ENCODE measurements at regions not wholly inside any gene's neighbourhood (a gene's known extent, or its start where the extent isn't known, plus 50 kb on each side); places are given as distances from the start of the nearest gene placed in this dataset.

- in situ Hi-C loops (cut with MboI) (no loop called here), intact Hi-C loops (cut with micrococcal nuclease; ENCODE audit: unreplicated experiment) (no loop called here)
- Histone ChIP-seq H3K9ac (ENCODE audit: control insufficient read depth, insufficient read depth, low read length) (no peak overlapping the region), H3K27ac (ENCODE audit: control insufficient read depth, insufficient read depth) (no peak overlapping the region), H3K4me2 (ENCODE audit: control insufficient read depth, insufficient read depth) (no peak overlapping the region), H2AFZ (ENCODE audit: control insufficient read depth, low read depth, low read length) (no peak overlapping the region), H4K20me1 (ENCODE audit: control insufficient read depth, insufficient read depth) (peaks cover 4% of the 10 kb centered on the region; the same call in 1 of the 2 replicates), H3K4me3 (no peak overlapping the region), H3K79me2 (ENCODE audit: control insufficient read depth, insufficient read depth, low read length) (no peaks in the 10 kb centered on the region), H3K36me3 (ENCODE audit: control insufficient read depth in 2 of 2, insufficient read depth in 2 of 2, low read length in 1 of 2) (peaks cover 12 to 22% of the 10 kb centered on the region in 2 experiments; a peak in 3 of 4 replicates), H3K9me3 (replicated peaks; ENCODE audit: control insufficient read depth, insufficient read depth, low read length) (no peaks in the 10 kb centered on the region), H3K27me3 (replicated peaks in 1 of 2; ENCODE audit: control insufficient read depth in 2 of 2, insufficient read depth in 2 of 2, low read length in 1 of 2) (no peaks in the 10 kb centered on the region), H3K4me1 (ENCODE audit: control insufficient read depth, insufficient read depth, low read length) (no peaks in the 10 kb centered on the region)
- POLR2A ChIA-PET, result interaction anchor here (0.7 kb wide), 1 partner anchor 525 kb away, joined by 3 read pairs; no protein-coding TSS in a partner anchor
- WGBS (ENCODE audit: insufficient coverage, insufficient replicate concordance, low lambda C conversion rate, missing lambda C conversion rate), result 86% methylated on average over 28 of the region's 31 CpGs
- CTCF ChIA-PET, result no interaction called here
- TF ChIP-seq MTA2 (IDR thresholded peaks at IDR 0.05; ENCODE audit: low read depth) (no peak), CREM (IDR thresholded peaks at IDR 0.05; ENCODE audit: low read depth) (no peak), BACH1 (IDR thresholded peaks at IDR 0.05; ENCODE audit: borderline replicate concordance) (no peak), TCF12 (IDR thresholded peaks at IDR 0.05; ENCODE audit: low read depth, low read length) (no peak), ESRRA (IDR thresholded peaks at IDR 0.05; ENCODE audit: low read length) (no peak), JUND (IDR thresholded peaks at IDR 0.05; ENCODE audit: low read depth, low read length) (no peak)
- TF ChIP-seq, protein P1, sequence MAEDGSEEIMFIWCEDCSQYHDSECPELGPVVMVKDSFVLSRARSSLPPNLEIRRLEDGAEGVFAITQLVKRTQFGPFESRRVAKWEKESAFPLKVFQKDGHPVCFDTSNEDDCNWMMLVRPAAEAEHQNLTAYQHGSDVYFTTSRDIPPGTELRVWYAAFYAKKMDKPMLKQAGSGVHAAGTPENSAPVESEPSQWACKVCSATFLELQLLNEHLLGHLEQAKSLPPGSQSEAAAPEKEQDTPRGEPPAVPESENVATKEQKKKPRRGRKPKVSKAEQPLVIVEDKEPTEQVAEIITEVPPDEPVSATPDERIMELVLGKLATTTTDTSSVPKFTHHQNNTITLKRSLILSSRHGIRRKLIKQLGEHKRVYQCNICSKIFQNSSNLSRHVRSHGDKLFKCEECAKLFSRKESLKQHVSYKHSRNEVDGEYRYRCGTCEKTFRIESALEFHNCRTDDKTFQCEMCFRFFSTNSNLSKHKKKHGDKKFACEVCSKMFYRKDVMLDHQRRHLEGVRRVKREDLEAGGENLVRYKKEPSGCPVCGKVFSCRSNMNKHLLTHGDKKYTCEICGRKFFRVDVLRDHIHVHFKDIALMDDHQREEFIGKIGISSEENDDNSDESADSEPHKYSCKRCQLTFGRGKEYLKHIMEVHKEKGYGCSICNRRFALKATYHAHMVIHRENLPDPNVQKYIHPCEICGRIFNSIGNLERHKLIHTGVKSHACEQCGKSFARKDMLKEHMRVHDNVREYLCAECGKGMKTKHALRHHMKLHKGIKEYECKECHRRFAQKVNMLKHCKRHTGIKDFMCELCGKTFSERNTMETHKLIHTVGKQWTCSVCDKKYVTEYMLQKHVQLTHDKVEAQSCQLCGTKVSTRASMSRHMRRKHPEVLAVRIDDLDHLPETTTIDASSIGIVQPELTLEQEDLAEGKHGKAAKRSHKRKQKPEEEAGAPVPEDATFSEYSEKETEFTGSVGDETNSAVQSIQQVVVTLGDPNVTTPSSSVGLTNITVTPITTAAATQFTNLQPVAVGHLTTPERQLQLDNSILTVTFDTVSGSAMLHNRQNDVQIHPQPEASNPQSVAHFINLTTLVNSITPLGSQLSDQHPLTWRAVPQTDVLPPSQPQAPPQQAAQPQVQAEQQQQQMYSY (CRISPR knock-in tag; IDR thresholded peaks at IDR 0.05), result no peak
- RAD21 ChIA-PET (ENCODE audit: unreplicated experiment), result no interaction called here
- BruUV-seq (replicated peaks), result no TSS peak
- no peak for DNase-seq (ENCODE audit: low read depth, low spot score)
- FAIRE-seq, result no peak
- no peak for ATAC-seq
- SMC1A ChIA-PET (ENCODE audit: uncharacterized antibody, unreplicated experiment), result no interaction called here
Observed at GRCh38 chr12:124379938-124380754, 85.3 kb downstream of the RFLNA start.

Measured in GM12878 (cell line).